Activated T-helper 1 cell treated with Interleukin-2 at 50 U/mL for 16 hours (primary cell): ENCODE measurements at regions not wholly inside any gene's neighbourhood (a gene's known extent, or its start where the extent isn't known, plus 50 kb on each side); places are given as distances from the start of the nearest gene placed in this dataset.

Source experiments
- DNase-seq: peaks from one replicate; pipeline ENCODE4 v3.0.0-alpha.2; 2020; ENCODE audit warnings: low read depth

DNA sequence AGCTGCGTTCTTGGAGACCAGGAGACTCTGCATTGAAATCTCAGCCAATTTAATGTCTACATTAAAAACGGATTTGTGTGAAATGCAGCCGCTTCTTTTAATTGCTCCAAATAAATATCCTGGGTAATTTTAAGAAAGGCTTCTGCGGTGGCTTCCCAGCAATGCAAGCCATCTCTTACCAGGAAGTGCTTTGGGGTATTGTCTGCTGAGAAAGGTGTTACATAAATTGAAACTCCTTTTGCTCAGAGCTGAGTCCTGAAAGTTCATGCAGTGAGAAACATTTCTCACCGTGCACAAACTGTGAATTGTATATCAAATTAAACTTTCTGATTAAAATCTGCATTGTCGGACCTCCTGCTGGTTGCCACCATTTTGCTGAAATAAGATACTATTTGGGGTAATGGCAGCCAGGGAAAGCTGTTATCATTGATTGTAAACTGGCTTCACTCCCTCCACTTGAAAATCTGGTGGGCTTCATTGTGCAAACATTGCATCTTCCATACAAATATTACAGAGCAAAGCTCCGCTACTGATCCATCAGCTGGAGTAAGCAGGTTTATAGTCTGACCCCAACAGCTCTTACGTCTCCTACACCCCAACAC, 59.5 kb downstream of the ZIC5 start:
- no peak for DNase-seq

DNA sequence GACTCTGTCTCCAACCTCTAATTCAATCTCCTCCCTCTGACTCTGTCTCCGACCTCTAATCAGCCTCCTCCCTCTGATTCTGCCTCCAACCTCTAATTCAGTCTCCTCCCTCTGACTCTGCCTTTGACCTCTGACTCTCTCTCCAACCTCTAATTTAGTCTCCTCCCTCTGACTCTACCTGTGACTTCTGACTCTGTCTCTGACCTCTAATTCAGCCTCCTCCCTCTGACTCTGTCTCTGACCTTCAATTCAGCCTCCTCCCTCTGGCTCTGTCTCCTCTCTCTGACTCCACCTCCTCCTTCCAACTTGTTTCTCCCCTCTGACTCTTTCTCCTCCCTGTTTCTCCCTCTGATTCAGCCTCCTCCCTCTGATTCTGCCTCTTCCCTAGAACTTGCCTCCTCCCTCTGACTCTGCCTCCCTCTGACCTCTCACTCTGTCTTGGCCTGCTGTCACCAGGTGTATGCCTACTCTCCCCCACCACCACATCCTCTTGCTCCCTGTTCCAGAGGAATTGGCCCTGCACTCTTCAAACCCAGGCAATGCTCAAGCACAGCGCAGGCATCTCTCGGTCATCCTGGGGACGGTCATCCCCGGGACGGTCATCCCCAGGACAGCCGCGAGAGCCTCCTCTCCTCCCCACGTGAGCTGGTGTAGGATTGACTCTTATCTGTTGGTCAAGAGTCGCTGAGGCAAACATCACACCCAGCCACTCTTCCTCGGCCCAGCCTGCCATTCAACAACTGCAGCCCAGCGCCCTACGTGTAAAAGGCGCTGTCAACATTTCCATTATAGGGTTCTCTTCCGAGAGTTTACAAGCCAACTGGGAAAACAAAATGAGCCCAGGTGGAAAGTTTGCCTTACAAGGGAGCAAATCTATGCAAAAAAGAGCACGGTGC, 60.2 kb downstream of the ZIC5 start:
- DNase-seq, result no peak

DNA sequence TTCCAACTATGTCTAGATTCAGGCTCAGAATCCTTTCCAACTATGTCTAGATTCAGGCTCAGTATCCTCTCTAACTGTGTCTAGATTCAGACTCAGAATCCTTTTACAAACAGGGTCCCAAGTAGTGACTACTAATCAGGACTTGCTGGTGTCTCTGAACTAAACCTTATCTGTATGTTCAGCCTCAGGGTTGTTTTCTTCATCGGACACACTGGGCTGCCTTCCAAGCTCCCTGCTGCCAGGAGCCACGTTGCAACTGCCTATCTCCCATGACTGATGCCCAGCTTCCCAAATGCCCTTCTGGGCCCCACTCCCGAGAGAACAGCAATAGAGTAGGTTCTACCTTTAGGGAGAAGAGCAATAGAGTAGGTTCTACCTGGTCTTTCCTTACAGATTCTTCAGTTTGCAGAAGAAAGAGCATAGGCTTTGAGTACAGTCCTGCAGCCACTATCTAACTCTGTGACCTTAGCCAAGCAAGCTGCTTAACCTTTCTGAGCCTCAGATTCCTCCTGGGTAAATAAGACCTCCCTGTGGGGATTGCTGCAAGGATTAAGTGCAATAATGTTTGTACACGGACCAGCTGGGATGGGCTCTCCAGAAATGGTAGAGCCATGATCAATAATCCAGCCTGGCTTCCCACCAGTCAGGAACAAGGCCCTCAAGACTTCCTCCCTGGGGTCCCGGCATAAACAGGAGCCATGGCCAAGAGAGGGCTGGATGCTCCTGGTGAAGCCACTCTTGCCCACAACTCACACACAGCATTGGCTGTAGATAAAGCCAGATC, 61.5 kb downstream of the ZIC5 start:
- DNase-seq, result no peak

DNA sequence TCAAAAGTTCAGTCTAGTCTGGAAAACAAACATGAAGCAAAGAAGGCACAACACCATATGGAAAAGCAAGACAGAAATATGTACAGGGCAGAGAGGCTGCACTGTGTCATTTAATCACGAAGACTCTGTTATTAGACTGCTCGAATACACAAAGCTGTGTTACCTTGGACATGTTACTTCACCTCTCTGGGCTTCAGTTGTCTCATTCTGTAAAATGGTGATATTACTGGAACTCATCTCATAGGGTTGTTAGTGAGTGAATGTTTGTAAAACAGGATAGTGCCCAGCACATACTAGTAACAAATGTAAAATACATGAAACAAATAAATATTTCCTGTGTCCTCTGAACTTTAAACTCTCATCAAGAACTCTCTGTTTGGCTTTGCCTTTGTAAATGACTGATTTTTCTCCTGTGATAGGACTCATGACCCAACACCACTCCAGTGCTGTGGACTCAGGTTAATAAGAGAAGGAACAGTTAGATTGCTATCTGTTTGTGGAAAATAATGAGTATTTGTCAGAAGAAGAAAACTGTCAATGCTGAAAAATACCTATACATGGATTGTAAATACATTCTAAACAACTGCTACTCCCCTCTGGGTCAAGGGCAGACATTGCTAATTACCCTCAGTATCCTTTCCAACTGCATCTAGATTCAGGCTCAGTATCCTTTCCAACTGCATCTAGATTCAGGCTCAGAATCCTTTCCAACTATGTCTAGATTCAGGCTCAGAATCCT, 62.3 kb downstream of the ZIC5 start:
- DNase-seq, result no peak

DNA sequence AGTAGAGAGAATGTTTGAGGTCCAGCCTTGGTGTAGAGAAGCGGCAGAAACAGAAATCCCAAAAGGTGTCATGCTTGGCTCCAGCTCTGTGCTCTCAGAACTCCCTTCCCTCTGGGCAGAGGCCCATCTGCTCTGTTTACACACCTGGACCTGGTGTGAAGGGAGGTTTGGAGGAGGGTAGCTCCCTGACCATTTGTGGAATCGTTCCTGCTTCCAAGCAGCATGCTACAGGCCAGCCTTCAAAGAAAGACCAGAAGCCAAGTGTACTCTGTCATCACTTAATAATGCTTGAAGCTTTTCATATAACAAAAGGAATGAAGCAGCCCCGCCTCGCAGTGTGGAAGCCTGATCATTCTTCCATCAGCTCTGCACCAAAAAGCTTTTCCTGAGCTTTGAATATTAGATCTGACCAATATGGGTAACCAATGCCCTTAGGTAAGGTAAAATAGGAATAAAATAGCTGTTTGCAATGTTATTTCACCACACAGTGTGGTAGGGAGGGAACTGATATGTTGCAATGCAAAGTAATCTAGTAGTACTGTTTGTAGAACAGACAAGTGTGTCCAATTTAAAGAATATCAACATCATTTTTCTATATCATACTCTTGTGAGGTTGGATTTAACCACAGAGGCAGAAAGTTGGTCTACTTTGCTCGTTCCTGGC, 63.3 kb downstream of the ZIC5 start:
- no peak for DNase-seq

DNA sequence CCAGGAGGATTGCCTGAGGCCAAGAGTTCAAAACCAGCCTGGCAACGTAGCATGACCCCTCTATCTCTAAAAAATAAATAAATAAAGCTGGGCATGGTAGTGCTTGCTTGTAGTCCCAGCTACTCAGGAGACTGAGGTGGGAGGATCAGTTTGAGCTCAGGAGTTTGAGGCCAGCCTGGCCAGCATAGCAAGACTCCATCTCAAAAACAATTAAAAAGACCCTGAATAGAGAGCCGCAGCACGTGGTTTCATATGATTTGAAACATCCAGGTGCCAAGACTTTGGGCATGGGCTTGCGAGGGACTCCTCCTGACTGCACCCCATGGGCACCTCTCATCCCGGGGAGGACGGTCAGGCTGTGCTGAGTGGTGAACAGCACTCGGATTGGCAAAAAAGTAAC, 63.9 kb downstream of the ZIC5 start:
- no peak for DNase-seq

DNA sequence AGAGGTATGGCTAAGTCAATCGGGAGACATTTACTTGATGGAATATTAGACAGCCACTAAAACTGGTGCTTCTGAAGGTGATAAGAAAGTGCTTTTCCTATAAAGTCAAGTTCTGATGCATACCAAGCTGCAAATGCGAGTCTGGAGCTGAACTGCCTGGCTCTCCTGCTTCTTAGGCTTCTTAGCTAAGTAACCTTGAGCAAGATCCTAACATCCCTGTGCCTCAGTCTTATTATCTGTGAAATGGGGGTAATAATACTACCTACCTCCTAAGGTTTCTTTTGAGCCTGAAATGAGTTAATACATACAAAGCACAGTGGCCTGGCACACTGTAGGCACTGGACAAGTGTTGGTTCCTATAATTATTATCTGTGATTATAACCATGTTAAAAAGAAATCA, 64.5 kb downstream of the ZIC5 start:
- no peak for DNase-seq

DNA sequence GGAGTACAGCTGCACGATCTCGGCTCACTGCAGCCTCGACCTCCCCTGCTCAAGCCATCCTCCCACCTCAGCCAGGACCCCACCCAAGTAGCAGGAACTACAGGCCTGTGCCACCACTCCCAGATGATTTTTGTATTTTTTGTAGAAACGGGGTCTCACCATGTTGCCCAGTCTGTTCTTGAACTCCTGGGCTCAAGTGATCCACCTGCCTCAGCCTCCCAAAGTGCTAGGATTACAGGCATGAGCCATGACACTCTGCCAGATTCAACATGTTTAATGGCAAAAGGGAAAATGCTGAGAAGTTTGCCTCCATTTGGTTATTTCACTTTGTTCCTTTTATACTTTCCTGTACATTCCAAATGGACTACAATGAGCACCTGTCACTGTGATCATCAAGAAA, 65.8 kb downstream of the ZIC5 start:
- DNase-seq, result no peak

DNA sequence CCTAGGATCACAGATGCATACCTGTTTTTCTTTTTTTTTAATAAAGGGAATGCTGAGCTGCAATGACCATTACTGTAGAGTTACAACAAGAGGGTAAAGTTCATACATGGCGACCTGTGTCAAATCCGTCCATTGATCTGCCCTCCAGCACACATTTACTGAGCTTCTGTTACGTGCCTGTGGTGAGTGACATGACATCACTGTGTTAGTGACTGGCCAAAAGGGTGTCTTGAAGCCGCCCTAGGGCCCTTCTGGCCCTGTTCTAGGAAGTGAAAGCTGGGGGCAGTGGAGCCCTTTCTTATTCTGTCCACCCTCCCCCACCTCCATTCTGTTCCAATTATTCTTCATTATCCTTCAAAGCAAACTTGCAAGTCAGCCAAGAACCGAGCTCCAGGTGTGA, 66.3 kb downstream of the ZIC5 start:
- DNase-seq, result no peak

DNA sequence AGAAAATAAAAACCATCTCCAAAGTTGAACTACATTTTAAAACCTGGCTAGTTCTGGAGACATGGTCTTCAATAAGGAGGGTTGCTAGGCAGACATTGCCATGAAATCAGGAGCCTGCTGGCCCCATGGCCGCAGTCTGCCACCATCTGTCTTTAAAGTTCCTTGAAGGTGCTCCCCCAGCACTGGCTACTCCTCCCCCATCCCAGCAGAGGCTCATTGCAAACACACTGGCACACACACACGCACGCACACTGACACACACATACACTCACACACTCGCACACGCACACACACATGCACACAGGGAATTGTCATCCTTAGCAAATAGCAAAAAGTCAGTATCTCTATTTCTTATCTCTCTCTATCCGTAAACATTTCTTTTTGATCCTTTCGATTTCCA, 68.4 kb downstream of the ZIC5 start:
- DNase-seq, result no peak

DNA sequence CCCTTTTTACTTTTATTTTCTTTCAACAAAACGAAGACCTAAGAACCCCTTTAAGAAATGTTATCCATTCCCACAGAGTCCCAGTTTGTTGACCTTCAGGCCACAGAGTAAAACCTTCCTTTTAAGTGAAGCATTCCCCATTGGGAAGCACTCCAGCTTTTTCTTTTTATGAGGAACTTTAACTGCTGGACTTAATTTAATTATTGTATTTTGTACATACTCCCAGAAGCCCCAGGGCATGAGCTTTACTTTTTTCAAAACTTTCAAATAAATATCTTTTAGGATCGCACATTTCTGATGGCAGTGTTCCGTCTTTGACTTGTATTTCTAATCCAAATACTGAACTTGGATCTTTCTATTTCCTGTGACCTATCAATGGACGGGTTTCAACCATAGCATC, 68.9 kb downstream of the ZIC5 start:
- no peak for DNase-seq

DNA sequence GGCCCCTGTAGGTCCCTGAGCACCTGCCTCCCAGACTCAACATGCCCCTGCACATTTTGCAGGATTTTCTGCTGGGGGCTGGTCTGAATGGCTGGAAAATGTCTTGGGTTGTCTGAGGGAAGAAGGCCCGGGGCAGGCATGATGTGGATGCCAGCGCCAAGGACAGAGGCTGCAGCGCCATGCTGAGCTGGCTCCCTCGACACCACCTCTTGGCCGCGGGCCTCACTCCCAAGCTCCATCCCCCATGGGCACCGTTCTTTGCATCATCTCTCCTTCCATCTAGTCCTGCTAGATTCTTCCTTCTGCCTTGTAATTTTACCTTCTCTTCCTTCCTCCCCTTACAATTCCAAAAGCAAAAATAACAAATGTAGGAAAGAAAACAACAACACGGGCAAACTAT, 70.6 kb downstream of the ZIC5 start:
- no peak for DNase-seq

DNA sequence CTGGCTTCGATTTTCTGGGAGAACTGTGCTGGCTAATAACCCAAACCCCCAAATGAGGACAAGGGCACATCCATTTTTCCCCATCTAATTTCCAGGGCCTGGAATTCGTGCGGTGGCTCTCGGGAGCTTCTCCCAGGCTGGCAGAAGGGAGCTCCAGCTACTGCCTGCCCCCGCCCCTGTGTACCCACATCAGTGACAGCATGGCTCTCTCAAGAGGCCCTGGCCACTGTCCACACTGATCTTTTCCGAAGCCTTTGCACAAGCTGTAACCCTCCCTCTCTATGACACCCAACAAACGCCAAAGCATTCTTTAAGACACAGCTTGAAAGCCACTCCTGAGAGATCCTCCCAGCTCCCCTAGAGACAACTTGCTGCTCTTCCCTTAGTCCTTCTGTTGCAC, 73.1 kb downstream of the ZIC5 start:
- DNase-seq, result no peak

DNA sequence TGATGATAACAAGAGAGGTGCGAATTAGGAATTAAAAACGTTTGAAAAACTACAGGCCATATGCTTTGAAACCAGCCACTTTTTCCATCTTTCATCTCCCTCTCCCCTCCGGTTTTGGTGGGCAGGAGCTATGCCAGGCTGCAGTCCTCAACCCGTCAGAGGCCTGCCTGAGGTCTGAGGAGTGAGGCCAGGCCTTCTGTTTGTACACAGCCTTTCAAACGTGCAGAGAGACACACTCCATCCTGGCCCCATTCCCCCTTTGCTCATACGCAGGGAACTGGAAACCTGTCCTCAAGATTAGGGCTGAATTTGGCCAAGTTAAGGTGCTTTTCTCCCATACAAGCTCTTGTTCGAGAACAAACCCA, 74.5 kb downstream of the ZIC5 start:
- DNase-seq, result no peak

DNA sequence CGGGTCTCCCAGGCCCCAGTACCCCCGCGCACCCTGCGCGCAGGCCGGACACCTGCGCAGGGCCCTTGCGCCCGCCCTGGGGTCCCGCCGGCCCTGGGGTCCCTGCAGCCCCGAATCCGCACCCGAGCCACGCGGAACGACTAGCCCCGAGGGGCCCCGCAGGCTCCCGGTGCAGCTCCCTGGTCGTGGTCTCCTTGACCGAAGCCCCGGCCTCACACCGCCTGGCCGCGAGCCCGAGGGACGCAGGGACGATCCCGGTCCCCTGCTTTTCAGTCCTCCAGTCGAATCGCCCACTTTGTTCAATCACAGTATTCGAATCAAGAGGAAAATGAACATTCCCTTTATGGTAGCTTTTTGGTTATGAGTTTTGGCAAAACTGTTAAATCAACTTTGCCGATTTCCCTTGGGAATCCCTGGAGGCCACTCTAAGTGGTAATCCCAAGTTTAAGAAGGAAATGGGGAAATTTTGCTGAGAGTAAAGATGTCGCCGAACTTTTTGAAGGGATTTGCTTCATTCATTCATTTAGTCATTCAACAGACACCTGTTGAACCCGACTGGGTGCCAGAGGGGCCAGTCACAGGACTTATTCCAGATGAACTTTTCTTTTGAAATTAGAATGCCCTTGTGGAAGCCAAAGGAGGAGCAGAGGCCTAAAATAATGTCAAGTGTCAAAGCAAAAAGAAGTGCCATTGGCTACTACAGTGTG, 75.0 kb downstream of the ZIC5 start:
- no peak for DNase-seq

DNA sequence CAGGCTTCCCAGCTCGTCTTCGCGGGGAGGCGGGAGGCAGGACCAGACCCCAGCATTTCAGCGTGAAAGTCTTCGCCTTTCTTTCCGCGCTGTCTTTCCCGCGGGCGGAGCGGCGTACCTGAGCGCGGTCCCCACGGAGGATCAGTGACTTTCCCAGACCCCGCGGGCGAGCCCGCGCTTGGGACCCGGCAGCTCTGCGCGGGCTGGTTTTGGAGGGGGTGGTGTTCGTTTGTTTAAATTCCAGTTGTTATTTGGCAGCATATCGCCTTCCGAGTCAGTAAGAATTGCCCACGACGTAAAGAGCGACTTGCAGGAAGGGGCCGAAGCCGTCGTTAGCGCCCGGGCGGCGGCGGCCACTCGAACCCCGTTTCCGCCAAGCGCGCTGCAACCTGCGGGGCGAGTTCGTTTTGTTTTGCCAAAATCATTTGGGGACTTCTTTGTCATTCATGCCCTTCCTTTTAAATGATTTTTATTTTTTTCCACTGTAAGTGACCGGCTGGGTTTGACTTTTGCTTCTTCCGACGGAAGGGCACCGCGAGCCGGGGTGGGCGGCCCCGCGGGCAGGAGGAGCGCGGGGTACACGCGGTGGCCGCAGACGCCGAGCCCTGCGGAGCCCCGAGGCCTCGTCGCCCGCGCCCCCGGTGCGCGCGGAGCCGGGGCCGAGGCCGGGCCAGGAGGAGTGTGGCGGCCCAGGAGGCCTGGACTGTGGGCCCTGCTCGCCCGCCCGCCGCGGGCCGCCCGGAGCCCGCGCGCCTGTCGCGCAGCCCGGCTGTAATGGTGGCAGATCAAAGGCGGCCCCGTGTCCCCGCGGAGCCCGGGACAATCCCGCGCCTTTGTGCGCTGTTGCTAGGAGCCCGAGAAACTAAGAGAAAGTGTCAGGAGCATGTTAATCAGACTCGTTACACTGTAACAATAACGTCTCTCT, 75.9 kb downstream of the ZIC5 start:
- no peak for DNase-seq

DNA sequence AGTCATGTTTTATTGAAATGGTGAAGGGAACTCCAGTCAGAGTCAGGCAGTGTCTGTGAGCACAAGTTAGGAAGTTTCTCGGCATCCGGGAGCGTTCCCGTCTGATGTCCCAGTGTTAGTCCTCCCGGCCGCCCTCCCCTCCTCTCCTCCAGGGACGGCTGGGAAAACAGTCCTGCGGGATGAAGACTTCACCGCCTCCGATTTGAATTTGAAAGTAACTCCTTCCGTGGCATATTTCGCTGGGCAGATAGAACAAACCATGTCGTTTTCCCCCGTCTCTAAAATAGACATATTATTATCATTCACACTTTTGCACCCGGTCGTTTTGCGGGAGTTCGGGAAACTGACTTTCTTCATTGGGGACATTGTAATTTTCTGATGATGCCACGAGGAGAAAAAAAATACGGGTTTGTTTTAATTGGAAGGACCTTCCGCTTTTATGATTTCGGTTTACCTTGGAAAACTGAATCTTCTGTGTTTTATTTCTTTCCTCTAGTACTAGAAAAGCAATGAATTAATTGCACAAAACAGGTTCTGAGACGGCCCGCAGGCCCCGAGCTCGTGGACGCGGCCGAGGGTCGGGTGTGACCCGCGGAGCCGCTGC, 76.6 kb downstream of the ZIC5 start:
- no peak for DNase-seq

DNA sequence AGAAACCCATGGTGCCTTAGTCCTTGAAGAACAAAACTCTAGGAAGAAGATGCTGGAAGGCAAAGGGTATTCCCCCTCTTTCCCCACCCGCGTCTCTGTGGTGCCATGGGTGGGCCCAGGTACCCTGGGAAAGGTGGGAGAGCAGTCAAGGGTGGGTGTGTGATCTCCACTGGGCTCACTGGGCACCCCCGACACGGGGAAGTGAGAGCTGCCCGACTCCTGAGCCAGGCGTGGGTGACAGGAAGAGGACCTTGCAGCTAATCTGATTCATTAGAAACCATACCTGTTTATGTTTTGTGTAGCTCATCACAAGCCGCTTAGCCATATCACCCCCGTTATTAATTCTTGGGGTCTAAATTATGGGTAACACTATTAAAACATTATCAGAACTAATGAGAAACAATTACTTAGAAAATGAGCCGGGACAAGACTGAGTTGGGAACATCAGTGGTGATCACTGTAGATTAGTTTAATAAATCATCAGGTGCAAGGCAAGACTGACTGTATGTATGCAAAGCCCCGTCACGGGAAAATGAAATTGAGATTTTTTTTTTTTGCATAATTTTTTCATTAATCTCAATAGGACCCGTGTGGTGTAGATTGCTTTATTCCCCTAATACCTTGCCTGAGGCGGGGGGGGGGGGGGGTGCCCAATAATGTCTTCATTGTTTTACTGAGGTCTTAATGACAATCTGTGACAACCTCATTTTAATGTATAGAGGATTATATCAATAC, 77.3 kb downstream of the ZIC5 start:
- no peak for DNase-seq

DNA sequence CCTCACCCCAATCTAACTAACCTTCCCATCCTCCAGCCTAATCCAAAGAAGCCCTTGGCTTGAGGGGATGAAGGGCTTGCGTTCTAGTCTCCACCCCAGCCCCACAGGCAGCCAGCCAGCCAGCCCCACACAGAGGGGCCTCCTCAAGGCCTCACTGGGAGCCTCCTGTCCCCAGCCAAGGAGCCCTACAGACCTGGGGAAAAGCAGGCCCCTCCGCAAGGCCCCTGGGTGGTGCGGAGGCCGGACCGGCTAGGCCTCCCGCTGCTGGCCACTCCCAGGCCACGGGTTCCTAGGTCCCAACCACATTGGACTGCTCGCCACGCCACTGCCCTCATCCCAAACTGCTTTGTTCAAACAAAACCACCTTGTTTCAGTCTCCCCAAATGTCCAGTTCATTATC, 78.0 kb downstream of the ZIC5 start:
- DNase-seq, result no peak
